Epithelial cell of prostate (primary cell): ENCODE measurements at regions not wholly inside any gene's neighbourhood (a gene's known extent, or its start where the extent isn't known, plus 50 kb on each side); places are given as distances from the start of the nearest gene placed in this dataset.

Experiments used
- DNase-seq: peaks from one replicate; pipeline ENCODE4 v3.0.0-alpha.2; 2011; ENCODE audit warnings: low read depth, low spot score
- H3K27ac ChIP-seq: fragments of 450-650 bp; 2 replicates; pipeline ENCODE4 v1.5.1; 2017; ENCODE audit warnings: mild to moderate bottlenecking

GRCh38 chr14:100436745-100437406 is 113.7 kb downstream of the SLC25A47 start:
- no peak for DNase-seq
- no peak overlapping the region for H3K27ac ChIP-seq

GRCh38 chr14:100438271-100438670 is 115.1 kb downstream of the SLC25A47 start:
- H3K27ac ChIP-seq, result no peak overlapping the region
- no peak for DNase-seq

DNA sequence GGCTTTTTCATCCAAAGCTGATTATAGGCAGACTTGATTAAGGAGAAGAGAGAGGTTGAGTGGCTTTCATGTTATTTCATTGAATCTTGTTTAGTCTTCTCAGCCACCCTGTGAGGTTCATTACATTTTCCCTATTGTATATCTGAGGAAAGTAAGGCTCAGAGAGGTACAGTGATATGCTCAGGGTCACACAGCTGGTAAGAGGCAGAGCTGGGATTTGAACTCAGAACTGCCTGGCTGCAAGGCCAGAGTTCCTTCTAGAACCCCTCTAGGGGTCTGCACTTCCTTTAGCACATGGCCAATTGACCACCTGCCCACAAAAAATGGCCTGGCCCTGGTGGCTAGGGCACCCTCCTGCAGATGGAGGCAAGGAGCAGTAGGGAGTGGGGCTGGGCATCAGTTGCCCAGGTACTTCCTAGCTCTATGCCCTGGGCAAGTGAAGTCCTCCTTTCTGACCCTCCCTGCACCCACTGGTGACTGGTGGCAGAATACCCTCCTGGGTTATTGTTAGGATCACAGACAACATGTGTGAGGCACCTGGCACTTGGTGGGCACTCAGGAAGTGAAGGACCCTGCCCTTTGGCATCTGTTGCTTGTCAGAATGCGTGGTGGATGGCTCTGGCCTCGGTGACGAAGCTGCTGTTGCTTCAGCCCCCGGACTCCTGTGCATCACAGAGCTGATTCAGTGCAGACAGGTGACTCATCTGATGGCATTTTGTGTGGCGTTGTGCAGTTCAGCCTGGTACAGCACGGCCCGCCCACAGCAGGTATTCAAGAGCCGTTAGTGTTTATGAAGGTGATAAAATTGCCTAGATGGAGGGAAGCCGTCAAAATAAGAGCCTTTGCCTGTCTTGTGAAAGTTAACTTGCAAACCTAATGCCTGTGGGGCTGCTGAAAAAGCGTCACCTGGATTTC is 115.8 kb downstream of the SLC25A47 start:
- H3K27ac ChIP-seq, result peak overlapping the region; percentile 45
- DNase-seq, result peak; percentile 89

- H3K27ac ChIP-seq, result peak overlapping the region; percentile 45
- no peak for DNase-seq
Observed at GRCh38 chr14:100439781-100440180, 116.6 kb downstream of the SLC25A47 start.

GRCh38 chr14:100440207-100440631 is 117.1 kb downstream of the SLC25A47 start:
- DNase-seq, result no peak
- peak overlapping the region; percentile 45 for H3K27ac ChIP-seq

DNA sequence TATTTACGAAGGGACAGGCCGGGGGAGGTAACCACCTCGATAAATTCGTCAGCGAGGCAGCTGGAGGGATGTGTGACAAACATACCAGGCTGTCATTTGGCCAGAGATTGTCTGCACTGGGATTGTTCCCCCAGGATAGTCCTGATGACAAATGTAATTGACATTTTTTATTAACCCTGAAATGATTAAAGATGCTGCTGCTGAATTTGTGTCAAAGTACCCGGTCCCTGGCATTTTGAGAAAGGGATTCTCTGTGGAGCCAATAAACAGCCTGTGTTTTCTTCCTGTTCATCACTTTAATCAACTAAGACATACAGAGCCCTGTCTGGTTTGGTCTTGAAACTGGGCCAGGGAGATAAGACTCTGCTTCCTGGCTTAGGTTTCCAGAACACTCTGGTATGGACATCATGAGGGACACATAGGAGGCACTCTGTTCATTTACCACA is 117.6 kb downstream of the SLC25A47 start:
- DNase-seq, result no peak
- H3K27ac ChIP-seq, result no peak overlapping the region

- no peak overlapping the region for H3K27ac ChIP-seq
- no peak for DNase-seq
Observed at GRCh38 chr14:100441271-100441947, 118.3 kb downstream of the SLC25A47 start.

GRCh38 chr14:100442036-100442435 is 118.9 kb downstream of the SLC25A47 start:
- no peak for DNase-seq
- no peak overlapping the region for H3K27ac ChIP-seq

DNA sequence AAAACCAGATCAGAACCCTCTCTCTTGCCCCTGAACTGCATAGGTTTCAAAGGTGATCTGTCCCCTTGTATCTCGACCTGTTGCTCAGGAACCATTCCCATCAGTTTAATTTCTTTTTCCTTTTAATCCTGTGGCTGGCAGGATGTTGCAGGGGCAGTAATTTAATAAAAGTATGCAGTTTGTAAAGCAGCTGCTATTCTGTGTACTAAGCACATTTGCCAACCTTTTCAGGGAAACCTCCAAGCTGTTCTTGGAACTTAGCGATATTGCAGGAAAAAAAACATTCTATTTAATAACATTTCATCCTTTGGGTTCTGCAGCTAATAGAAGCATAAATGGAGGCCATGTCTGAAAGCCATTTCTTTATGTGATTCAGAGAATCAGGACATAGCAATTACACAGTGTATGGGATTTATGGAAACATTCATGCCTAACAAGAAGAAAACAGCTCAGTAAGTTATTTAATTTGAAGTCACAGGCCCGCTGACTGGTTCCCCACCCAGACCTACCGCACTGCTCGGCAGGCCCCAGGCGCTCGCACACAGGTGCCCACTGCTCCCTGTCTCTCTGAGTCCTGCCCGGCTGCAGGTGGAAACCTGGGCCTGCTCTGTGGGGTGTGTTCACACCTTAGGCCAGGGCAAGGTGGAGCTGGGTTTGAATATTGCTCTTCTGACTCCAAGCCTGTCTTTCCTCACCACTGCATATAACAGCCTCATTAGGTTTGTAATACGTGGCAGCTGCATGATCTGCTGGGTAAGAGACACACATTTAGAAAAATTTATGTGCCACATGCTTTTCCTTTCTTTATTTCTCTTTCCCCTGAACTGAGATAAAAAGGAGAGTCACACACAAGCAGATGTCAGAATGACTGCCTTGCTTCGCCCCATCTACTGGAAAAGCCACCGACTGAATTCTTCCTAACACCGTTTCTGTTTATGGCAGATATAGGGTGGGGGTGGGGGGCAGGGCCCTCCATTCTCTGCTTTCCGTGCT is 119.7 kb downstream of the SLC25A47 start:
- no peak overlapping the region for H3K27ac ChIP-seq
- DNase-seq, result no peak

DNA sequence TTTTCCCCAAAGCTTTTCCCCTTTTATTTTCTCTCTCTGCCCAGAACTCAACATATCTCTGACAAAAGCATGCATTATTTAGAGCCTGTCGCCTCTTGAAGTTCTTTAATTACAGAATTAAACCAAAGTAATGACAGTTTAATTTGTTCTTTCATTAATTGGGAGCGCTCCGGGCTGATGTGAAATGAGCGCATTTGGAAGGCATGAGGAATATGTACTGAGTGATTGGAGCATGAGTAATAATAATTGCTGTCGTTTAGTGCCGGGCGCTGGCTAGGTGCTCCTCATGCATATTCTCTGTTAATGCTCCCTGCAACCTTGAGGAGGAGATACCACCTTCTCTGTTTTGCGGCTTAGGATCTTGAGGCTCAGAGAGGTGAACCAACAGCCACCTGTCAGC is 120.5 kb downstream of the SLC25A47 start:
- DNase-seq, result no peak
- no peak overlapping the region for H3K27ac ChIP-seq

- H3K27ac ChIP-seq, result no peak overlapping the region
- DNase-seq, result no peak
Observed at GRCh38 chr14:100445436-100446088, 122.4 kb downstream of the SLC25A47 start.

DNA sequence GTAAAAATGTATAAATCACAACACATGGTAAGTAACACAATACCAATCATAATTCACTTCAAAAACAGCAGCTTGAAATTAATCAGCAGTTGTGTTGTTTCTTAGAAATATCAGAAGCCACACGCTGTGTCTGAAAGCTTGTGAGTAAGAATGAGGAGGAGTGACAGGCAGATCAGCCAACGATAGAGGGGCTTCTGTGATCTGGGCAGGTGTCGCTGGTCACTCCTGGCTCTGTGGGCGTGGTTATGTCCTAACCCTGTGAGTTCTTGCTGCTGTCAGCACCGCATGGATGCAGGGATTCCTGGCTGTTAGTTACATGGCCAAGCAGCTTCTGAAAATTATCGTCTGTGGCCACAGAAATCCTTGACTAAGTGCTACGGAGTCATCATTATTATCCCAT is 123.4 kb downstream of the SLC25A47 start:
- no peak overlapping the region for H3K27ac ChIP-seq
- DNase-seq, result no peak

DNA sequence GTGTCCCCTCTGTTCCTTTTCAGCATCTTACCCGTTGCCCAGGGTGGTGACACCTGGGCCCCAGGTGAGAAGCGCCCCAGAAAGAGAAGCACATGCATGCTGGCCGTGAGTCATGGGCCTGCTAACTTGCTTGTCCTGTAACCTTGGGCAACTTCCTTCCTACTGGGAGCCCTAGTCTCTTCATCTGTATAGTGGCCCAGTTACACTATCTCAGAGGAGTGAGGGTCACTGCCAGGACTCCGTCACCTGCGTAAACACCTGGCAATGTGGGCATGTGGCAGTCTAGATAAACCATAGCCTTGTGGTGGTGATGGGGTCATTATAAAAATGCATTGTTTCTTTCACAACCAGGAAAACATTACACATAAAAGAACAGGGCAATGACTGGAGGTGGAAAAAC is 125.2 kb downstream of the SLC25A47 start:
- no peak for DNase-seq

DNA sequence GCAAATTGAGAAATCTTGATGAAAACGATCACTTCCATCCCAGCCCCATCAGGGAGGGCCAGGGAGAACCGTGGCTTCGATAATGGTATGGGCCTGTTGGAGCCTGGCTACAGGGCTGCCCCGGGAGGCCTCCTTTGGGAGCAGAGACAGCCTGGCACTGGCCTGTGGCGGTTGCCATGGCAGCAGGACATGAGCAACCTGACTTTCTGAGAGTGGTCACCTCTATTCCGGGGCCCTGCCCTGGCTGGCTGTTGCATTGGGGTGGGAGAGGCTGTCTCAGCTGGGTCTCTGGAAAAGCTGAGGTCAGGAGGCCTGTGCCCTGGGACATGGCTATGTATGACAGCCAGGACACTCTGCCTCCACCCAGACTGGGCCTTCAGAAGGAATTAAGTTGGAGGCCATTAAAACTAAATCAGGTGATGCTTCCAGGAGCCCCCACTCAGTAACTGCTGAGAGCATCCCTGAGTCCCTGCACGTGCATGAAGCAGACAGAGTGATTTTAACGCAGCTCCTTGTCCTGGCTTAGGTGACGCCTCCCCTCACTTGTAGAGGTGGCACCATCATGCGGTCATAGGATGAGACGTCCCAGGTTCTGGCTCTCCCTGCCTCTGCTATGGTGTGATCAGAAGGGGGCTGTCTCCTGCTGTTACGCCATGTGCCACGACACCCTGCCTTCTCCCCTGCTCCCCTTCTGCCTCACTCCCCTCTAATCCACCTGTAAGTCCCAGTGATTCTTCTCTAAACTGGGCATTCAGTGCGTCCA is 126.3 kb downstream of the SLC25A47 start:
- no peak overlapping the region for H3K27ac ChIP-seq
- DNase-seq, result no peak

More for the DNA sequence above, 125.2 kb downstream of the SLC25A47 start:
- no peak overlapping the region for H3K27ac ChIP-seq

GRCh38 chr14:100450049-100450448 is 126.9 kb downstream of the SLC25A47 start:
- H3K27ac ChIP-seq, result no peak overlapping the region
- DNase-seq, result no peak

DNA sequence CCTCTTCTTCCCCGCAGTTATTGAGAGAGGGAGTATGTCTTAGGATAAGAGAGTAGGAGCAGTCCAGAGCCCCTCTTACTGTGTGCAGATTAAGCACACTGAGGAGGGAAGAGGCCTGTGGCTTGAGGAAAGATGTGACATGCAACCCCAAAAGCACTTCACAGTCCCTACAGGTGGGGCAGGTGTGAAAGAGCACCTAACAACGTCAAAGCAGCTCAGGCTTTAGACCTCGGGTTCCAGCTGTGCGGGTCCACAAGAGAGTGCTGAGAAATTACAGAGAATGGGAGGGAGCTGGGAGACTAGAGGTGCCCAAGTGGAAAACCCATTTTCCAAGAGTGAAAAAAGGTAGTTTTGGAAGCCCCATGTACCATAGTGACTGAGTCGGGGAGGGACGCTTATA is 127.6 kb downstream of the SLC25A47 start:
- H3K27ac ChIP-seq, result no peak overlapping the region
- DNase-seq, result no peak

GRCh38 chr14:100451264-100451663 is 128.1 kb downstream of the SLC25A47 start:
- DNase-seq, result no peak
- no peak overlapping the region for H3K27ac ChIP-seq

DNA sequence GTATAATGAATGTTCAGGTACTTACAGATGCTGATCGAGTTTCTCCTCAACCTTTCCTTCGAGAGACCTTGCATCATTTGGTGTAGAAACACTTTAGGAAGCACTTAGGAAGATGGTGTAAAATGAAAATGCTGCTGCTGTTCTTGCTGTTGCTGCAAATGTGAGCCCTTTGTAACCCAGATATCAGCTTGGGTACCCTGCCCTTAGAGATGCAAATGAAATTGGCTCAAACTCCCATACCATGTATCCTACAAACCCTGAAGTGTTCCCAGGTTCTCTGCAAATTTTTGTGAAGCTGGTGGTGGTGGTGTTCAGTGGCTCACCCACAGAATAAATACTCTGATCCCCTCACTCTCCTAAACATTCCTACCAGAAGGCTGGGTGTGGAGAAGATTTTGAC is 130.8 kb downstream of the SLC25A47 start:
- H3K27ac ChIP-seq, result no peak overlapping the region
- no peak for DNase-seq
